GM19395 (cell line): ENCODE measurements at regions not wholly inside any gene's neighbourhood (a gene's known extent, or its start where the extent isn't known, plus 50 kb on each side); places are given as distances from the start of the nearest gene placed in this dataset.
"Not testable (repeated sequence)": the region's sequence is repeated elsewhere in the genome, so short reads cannot be mapped to it uniquely, and the experiment has no call there.

Experiments used
- ATAC-seq: cut with Tn5 transposase; IDR thresholded peaks from one replicate; pipeline ENCODE4 v1.9.1; 2021; ENCODE audit warnings: mild to moderate bottlenecking, moderate library complexity; ENCODE audit not compliant: unreplicated experiment

DNA sequence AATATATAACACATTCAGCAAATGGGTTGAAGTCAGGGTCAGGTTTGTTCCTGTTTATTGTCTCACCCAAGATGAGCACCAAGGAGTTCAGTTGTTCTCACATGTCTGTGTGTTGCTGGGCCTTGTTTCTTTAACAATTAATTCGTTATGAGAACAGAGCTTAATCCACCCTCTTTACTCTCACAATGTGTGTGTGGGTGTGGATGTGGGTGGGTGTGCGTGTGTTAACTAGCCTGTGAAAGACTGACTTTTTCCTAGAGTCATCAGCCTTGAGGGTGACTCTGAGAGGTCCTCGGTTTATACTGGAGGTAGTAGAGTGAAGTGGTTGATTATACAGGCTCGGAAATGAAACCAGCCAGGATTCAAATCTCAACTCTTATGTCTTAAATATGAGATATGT, 672.1 kb downstream of the MAFB start:
- ATAC-seq = no peak

DNA sequence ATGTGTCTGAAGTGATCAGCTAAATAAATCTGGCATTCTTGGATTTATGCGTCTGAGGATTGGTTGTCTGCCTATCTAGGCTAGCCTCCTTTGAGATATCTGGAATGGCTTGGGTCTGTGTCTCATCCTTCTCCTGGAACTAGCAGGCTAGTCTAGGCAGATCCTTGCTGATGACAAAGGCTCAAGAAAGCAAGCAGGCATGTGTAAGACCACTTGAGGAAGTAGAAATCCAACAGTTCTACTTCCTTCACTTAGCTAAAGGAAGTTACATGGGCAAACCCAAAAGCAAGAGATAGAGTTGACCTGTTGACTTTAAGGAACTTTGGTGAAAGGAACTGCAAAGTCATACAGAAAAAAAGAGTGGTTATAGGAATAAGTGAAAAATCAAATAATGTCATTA, 672.6 kb downstream of the MAFB start:
- ATAC-seq = no peak

DNA sequence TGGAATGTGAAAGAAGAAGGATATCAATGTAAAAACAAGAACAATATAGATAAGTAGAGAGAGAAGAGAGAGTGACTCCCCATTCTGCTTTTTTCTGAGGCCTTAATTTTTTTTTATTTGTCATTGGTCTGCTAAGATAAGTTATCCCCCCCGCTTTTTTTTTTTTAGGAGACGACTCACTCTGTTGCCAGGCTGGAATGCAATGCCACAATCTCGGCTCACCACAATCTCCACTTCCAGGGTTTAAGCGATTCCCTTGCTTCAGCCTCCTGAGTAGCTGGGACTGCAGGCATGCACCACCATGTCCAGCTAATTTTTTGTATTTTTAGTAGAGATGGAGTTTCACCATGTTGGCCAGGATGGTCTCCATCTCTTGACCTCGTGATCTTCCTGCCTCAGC, 677.0 kb downstream of the MAFB start:
- ATAC-seq = not testable (repeated sequence)

DNA sequence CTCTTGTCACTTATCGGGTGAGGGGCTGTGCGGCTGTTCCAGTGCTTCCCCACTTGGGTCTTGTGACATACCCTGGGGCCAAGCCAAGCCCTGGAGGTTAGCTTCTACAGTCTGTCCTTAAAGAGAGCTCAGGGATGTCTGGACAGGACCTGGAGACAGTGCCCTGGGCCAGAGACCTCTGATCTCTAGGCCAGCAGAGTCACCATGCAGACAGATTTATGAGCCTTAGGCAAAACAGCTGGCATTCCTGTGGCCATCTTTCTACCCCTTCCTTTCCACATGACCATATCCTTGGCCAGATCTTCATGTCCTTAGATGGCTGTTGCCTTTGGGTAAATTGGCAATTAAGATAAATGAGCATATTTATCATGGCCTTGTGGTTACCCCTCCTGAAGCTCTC, 678.6 kb downstream of the MAFB start:
- no peak for ATAC-seq

DNA sequence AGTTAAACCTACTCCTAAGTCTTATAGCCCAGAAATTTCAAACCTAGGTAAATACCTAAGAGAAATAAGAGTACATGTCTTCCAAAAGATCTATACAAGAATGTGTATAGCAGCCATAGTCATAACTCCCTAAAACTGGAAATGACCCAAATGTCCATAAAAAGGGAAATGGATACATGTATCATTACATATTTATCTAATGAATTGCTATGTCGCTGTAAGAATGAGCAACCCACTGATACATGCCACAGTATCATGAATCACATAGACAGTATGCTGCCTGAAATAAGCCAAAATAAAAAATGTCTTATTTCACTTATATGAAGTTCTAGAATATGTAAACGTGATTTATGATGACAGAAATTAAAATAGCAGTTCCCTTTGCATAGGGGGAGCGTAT, 679.5 kb downstream of the MAFB start:
- ATAC-seq = no peak

DNA sequence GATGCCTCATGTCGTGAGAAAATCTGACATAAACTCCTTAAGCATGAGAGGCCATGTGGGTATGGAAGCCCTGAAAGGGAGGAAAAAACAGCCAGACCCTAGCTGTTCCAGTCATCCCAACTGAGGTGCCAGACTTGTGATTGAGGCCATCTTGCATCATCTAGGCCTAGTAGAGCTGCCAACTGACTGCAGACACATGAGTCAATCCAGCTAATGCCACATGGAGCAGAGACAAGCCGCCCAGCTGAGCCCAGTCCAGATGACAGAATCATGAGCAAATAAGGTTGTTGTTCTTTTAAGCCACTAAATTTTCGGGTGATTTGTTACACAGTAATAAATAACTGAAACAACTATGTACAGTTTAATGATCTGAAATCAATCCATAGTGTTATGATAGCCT, 680.9 kb downstream of the MAFB start:
- no peak for ATAC-seq

DNA sequence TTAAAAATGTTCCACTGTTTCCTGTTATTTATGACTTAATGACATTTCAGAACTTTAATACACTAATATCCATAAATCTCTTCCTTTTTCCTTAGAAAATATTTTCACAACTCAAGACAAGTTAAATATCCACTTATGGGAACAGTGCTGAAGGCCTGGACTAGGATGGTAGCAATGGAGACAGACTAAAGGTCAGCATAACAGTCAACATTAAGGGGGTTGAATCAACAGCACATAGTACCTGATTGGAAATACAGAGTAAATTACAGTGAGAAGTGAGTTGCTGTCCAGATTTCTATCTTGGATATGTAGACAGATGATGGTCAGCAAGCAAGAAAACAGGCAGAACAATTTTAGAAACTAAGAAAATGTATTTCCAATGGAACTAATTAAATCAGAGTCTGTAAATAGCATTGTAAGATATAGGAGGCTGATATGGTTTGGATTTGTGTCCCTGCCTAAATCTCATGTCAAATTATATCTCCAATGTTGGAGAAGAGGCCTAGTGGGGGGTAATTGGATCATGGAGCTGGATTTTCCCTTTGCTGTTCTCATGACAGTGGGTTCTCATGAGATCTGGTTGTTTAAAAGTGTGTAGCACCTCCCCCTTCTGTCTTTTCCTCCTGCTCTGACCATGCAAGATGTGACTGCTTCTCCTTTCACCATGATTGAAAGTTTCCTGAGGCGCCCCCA, 682.7 kb downstream of the MAFB start:
- ATAC-seq = no peak

DNA sequence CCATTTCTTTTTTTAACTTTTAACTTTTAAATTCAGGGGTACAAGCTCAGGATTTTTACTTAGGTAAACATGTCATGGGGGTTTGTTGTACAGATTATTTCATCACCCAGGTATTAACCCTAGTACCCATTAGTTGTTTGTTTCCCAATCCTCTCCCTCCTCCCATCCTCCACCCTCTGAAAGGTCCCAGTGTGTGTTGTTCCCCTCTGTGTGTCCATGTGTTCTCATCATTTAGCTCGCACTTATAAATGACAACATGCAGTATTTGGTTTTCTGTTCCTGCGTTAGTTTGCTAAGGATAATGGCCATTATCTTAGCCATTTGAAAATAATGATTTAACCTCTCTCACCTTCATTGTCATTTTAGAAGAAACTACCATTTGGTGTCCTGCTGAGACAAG, 684.9 kb downstream of the MAFB start:
- not testable (repeated sequence) for ATAC-seq

DNA sequence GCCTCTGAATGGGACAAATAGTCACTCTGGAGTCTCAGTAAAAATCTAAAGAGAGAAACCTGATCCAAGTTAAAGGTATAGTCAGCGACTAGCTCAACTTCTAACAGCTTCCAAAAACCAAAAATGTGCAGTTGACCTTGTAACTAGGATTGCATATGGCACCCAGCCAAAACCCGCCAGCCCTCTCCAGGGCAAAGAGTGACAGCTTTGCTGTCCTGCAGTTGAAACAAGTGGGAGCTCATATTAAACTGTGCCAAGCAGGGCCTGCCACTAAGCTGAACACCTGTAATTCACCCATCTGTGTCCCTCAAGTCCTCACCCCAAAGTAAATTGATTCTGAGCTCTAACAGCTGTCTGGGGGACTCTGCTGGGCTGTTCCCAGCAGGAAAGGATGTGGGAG, 695.3 kb downstream of the MAFB start:
- ATAC-seq = no peak

DNA sequence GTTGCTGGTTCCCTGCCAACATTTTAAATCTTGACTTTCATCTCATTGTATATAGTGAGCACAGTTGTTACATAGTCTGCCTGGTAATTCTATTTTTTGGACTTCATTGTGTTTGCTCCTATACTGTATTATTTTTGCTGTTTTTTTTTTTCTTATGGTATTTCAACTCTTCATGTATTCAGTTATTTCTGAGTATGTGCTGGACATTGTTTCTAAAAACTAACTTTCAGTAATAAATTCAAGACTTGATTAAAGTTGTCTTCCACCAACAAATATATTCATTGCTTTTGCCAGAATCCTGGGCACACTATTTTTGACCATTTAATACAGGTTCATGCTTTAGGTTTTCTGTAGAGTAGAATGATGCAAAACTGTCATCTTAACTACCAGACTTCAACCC, 698.3 kb downstream of the MAFB start:
- no peak for ATAC-seq

DNA sequence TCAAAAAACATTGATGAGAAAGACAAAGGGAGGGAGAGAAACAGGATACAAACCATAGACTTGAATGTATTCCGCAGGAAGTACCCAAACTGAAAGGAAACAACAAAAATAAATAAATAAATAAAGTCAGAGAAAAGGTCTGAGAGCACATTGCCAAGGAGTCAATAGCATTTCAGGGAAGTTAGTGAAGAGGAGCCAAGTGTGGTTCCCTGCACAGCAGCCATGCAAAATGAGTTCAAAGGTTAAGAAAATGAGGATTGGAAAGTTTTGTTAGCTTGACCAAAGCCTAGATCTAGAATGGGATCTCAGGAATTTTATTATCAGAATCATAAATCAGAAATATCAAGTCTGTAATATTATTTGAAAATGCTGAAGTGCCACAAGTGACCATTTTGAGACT, 700.0 kb downstream of the MAFB start:
- ATAC-seq = no peak

DNA sequence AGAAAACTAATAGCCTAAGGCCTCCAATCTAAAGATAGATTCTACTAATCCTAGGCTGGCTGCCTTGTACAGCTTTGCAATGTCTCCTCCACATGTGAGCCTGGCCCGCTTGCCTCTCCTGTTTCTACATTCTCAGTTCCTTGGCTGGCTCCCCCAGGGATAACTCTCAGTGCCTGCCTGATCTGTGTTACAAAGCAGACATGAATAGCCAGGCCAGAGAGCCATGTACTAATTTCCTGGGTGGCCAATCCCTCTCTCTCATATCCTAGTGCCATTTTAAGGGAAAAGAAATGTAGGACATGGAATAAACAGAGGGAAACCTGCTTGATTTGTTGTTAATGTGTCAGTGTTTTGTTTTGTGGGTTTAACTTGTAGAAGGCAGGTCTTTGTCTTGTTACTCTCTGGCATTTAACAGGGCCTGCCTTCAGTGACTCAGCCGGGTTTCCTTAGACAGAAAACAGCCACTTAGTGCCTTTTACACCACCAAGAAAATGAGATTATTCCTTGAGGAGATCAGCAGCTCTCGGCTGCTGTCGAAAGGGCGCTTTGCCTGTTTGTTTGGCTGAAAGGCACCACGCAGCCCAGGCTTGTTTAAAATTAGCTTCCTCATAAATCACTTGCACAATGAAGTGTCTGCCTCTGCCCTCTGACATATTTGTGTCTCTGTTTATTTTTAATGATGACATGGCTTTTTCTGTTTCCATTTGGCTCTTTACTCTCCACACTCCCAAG, 702.7 kb downstream of the MAFB start:
- ATAC-seq = no peak

DNA sequence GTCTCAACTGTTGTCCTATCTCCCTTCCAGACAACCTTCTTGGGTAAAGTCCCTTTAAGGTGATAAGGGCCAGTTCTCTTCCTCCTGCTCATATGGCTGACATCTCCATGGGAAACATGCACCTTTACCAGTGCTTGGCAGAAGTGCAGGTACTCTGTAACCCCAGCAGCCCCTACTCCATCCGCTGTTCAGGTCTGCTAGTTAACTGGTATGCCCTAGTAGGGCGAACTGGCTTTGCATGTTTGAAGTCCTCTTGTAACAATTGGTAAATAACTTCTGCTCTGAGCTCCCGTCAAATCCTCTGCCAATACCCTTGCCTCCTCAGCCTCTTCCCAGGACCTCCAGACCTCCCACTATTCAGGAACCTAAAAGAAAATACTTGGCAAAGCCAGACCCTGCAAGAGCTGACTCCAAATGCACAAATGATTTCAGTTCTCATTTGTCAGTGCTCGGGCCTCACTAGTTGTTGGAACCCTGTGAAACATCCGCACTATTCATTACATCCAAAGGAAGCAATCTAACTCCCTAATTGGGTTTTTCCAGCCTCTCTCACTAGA, 703.7 kb downstream of the MAFB start:
- no peak for ATAC-seq

DNA sequence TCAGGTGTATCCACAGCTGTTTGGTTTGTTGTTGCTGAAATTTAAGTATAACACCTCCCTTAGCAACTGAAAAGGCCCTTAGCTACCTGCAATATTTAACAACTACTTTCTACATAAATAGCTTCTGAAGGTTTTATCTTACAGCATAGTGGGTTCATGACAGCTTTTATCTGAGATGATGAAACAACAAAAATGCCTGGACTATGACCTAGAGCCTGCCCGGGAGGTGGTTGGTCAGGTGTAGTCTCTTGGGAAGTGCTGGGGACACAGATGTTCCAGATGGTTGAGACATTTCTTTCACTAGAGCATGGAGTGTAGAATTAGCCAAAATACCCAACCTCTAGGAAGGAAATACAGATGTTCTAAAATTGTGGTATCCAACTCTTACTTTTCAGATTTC, 705.4 kb downstream of the MAFB start:
- no peak for ATAC-seq

DNA sequence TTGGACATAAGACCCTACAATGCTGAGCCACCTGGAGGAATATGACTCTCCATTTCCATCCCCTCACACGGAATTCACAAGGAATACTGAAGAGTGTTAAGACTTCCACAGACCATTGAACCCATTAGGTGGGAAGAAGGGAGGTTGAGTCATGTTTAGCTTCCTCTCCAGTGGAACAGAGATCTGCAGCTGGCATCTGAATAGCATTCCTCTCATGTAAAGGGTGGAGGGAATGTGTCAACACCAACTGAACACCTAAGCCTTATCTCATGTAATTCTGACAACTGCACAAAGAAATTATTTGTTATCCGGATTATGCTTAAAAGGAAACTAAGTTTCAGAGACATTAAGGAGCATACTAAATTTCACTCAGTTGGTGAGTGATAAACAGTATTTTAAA, 705.9 kb downstream of the MAFB start:
- no peak for ATAC-seq

DNA sequence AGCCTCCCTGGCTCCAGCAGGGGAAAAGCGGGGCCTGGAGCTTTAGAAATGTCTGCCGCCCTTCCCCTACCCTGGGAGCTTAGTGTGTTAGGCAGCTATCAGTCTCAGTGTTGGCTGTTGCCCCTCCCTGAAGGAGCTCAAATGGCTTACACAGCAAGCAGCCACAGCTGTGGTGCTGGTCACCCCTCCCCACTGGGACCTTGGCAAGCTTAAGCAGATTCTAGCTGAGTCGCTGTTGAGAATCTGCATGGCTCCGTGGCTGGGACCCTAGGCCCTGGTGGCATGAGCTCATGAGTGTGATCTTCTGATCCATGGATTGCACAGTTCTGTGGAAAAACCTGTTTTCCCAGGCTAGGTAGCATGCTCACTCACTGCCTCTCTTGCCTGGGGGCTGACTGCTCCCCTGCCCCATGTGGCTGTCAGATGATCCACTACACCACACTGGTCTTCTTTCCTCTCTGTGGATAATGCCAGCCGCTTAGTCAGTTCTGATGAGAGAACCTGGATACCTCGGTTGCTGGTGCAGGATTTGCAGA, 714.0 kb downstream of the MAFB start:
- ATAC-seq = no peak

DNA sequence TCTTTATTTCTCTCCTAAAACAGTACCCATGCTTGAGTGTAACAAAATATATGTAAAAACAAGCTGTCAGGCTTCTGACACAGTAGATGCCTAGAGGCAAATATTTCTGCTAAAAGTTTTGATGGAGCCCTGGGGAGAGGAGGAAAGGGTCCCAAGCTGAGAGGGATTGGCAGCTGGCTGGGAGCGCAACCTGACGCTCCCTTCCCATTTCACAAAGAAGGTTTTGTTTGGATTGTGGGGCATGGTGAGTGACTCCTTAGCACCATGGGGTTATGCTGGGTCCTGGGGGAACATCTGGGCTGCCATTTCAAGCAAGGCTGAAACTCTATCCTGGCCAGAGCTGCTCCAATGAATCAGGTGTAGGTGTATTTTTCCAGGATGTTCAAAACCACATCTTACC, 720.5 kb downstream of the MAFB start:
- ATAC-seq = no peak

DNA sequence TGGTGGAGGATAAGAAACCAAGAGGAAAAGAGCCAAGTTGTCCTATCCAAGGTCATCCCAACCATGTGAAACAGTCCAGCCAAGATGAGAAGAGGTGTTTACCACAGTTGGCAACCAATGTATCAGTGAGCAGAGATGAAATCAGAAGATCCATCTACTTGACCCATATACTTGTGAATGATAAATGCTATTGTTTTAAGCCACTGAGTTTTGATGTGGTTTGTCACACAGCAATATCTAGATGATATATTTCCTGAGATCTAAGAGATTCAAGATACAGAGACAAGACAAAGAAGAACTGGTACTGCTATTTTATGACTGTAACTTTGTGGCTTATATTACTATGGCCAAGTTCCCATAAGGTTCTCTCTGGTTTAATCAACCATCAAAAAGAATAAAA, 721.2 kb downstream of the MAFB start:
- ATAC-seq = no peak

DNA sequence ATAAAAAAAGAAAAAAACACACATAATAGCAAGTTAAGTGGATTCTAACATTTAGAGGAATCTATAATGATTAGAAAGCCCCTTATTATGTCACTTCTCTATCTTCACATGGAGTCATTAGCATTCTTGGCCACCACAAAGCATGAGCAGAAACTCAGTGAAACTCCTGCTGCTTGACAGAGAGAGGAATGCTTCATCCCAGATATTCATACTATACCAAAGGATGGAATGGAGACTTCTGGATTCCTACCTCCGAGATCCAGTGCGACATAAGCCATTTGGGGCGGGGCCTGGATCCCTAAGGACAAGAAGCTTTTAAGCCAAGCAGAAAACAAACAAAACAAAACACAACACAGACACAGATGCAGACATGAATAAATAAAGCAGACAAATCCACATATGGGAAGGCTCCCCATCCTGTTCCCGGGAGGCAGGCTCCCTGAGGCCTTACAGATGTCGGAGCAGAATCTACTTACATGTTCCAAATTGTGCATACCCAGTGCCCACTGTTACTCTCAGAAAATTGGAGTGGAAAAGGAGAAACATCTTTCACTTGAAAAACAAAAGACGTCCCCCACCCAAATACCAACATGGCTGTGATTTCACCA, 727.3 kb downstream of the MAFB start:
- no peak for ATAC-seq

DNA sequence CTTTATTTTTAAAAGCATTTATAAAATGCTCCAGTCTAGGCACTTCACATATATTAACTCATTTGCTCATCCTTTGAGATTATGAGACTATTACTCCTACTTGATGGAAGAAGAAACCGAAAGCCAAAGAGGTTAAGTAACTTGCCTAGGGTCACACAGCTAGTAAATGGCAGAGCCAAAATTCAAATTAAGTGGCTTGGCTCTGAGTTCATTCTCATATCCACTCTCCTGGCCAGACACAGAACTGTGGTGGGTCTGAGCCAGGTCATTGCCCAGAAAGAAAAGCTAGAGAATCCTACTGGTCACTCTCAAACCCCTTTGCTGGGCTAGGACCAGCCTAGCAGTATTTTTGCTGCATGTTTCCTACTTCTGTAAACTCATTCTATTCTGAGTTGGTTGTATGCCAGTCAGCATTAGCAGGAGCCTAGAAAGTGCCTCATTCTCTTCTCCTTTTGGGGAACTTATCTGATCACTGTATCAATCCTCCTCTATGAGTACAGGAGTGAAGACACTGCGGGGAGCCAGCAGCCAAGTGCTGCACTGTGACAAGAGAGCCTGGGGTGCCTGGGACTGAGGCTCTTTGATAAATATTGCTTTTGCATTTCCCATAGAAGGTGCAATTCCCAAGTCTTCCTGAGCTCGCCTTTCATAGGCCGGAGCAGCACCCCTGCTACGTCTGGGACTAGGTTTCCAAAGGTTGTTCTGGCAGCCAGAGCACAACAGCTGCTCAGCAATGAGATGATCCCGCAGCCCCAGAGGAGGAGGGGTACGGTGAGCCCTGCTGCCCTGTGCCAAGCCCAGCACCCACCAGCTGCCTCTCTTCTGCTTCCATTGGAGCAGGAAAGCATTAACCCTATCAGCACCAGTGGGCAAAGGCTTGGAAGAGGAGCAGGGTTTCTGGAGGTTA, 728.3 kb downstream of the MAFB start:
- no peak for ATAC-seq

DNA sequence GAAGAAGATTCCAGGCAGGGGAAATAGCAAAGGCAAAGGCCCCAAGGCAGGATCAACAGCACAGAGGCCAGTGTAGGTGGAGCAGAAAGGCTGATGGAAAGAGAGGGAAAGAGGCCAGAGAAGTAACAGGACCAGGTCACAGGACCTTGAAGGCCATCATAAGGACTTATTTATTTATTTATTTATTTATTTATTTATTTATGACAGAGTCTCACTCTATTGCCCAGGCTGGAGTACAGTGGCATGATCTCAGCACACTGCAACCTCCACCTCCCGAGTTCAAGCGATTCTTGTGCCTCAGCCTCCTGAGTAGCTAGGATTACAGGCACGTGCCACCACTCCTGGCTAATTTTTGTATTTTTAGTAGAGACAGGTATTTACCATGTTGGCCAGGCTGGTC, 731.1 kb downstream of the MAFB start:
- not testable (repeated sequence) for ATAC-seq
